BJ (cell line): ENCODE measurements at regions not wholly inside any gene's neighbourhood (a gene's known extent, or its start where the extent isn't known, plus 50 kb on each side); places are given as distances from the start of the nearest gene placed in this dataset.

ENCODE experiments used
- CTCF ChIA-PET: fragments of 350-600 bp; formaldehyde crosslinking; extraction: SDS; loops from one replicate; lab custom pipeline; 2021; ENCODE audit warnings: antibody characterized with exemption, inconsistent platforms; lab: Yijun Ruan, JAX
- POLR2A ChIA-PET: fragments of 300-600 bp; sonication (Branson Sonifier 250); formaldehyde crosslinking; extraction: SDS; loops from one replicate; lab custom pipeline; 2021; ENCODE audit warnings: antibody characterized with exemption; lab: Charles Lee
- DNase-seq: peaks from one replicate; pipeline ENCODE4 v3.0.0-alpha.2; 2011; ENCODE audit warnings: low read depth
- H3K27me3 ChIP-seq: 2 replicates; pipeline ENCODE4 v1.6.0; 2011; ENCODE audit warnings: low read length; ENCODE audit not compliant: control insufficient read depth, insufficient read depth
- H3K36me3 ChIP-seq: 2 replicates; pipeline ENCODE4 v1.5.1; 2011; ENCODE audit warnings: low read length; ENCODE audit not compliant: control insufficient read depth, insufficient read depth
- H3K4me3 ChIP-seq: 2 replicates; pipeline ENCODE4 v1.5.1; 2011; ENCODE audit warnings: low read depth, mild to moderate bottlenecking, control low read depth, low read length
- TF ChIP-seq, protein P1 (sequence below): IDR thresholded peaks from 2 replicates; pipeline ENCODE4 v1.5.1; 2011; ENCODE audit warnings: low read depth, mild to moderate bottlenecking, control low read depth, inconsistent platforms, low read length, moderate library complexity; ENCODE audit not compliant: insufficient read depth

DNA sequence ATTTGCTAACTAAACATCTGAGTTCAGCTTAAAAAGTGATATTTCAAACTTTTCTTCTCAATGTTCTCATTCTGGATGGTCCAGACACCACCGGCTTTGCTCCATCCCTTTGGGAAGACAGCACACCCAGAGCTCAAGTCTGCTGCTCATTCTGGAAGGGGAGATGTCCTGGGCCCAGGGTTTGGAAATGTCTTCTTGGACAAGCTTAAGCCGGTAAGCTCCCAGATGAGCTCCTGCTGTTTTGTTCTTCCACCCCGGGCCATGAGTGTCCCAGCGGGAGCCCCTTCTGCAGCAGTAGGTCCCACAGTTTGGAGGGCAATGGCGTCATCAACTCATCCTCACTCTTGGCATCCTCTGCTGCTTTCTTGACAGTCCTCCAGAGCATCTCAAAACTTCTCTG is 105.2 kb downstream of the TMEM100 start:
- no peak for DNase-seq
- ChIA-PET POLR2A (no interaction called here), CTCF (interaction anchor here (1.4 kb wide), 2 partner anchors 15 to 100 kb away, joined by 3 read pairs; no protein-coding TSS in a partner anchor)
- H3K36me3 ChIP-seq = no peaks in the 10 kb centered on the region
- H3K4me3 ChIP-seq = no peak overlapping the region
- H3K27me3 ChIP-seq = peaks cover 6% of the 10 kb centered on the region; the same call in 1 of the 2 replicates
- TF ChIP-seq, protein P1, sequence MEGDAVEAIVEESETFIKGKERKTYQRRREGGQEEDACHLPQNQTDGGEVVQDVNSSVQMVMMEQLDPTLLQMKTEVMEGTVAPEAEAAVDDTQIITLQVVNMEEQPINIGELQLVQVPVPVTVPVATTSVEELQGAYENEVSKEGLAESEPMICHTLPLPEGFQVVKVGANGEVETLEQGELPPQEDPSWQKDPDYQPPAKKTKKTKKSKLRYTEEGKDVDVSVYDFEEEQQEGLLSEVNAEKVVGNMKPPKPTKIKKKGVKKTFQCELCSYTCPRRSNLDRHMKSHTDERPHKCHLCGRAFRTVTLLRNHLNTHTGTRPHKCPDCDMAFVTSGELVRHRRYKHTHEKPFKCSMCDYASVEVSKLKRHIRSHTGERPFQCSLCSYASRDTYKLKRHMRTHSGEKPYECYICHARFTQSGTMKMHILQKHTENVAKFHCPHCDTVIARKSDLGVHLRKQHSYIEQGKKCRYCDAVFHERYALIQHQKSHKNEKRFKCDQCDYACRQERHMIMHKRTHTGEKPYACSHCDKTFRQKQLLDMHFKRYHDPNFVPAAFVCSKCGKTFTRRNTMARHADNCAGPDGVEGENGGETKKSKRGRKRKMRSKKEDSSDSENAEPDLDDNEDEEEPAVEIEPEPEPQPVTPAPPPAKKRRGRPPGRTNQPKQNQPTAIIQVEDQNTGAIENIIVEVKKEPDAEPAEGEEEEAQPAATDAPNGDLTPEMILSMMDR = no peak

DNA sequence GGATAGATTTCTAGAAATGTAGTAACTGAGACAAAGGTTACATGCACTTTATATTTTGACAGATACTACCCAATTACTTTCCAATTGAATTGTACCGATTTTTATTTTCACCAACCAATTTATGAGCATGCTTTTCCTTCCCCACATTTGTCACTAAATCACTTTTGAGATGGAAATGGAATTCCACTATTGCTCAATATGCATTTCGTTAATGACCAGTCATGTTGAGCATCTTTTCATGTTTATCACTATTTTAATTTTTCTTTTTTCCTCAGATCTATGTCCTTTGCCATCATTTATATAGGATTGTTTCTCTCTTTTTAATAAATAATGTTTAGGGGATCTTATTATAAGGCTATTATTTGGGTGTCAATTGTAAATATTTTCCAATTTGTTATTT is 102.8 kb upstream of the SMIM36 start:
- TF ChIP-seq, protein P1 = no peak
- POLR2A ChIA-PET = no interaction called here
- Histone ChIP-seq H3K27me3 (peaks cover 6% of the 10 kb centered on the region; the same call in 1 of the 2 replicates), H3K36me3 (no peaks in the 10 kb centered on the region), H3K4me3 (no peak overlapping the region)
- CTCF ChIA-PET = interaction anchor here (1.6 to 1.9 kb wide), 2 partner anchors 12 to 88 kb away, joined by 3 to 11 read pairs; no protein-coding TSS in a partner anchor
- DNase-seq = no peak

DNA sequence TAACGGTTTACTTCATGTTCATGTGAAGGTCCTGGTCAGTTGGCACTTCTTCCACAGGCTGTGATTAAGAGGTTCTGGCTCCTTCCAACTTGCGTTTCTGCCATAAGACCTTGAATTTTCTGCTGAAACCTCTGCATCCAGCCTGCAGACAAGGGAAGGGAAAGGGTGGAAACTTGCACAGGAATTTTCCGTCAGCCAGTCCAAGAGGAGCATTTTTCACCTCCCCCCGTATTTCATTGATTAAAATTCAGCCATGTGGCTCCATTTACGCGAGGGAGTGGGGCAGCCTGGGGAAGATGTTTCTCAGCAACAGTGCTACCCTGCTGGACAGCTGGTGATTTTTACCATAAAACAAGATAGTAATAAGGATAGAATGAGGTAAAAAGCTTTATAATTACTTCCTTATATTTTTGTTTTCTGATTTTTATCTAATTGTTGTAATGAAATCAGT is 101.5 kb upstream of the SMIM36 start:
- ChIA-PET POLR2A (no interaction called here), CTCF (interaction anchor here (1.4 to 1.9 kb wide), 2 partner anchors 11 to 86 kb away, joined by 3 to 11 read pairs; no protein-coding TSS in a partner anchor)
- TF ChIP-seq, protein P1 = no peak
- Histone ChIP-seq H3K4me3 (no peak overlapping the region), H3K36me3 (no peaks in the 10 kb centered on the region), H3K27me3 (peaks cover 6% of the 10 kb centered on the region; the same call in 1 of the 2 replicates)
- no peak for DNase-seq

DNA sequence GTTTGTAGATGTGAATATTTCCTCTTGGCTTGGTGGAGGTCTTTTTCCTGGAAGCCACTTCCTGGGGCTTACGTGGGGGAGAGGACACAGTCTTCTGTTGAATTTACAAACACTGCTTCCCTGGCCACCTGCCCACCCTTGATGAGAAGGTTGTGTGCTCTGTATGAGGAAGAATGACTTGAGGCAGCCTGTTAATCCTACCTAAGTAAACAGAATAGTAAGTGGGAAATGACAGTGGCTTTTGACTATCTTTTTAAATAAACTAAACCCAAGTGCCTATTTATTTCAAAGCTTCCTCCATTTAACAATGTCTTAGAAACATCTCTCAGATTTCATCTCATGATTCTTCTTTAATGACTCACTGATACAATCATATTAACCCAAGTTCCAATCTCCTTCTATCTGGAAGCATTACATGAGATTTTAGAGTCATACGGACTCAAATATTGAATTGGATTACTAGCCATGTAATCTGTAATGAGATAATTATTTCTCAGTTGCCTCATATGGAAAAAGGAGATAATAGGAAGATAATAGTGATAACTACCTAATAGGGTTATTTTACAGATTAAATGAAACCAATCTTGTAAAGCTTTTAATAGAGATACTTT is 96.6 kb upstream of the SMIM36 start:
- no peak for DNase-seq
- CTCF ChIA-PET = interaction anchor here (1.0 to 10.1 kb wide), 4 partner anchors 33 to 110 kb away, joined by 4 to 263 read pairs (median 6); no protein-coding TSS in a partner anchor
- POLR2A ChIA-PET = no interaction called here
- no peak overlapping the region for H3K4me3 ChIP-seq
- H3K27me3 ChIP-seq = peaks cover 5% of the 10 kb centered on the region
- no peaks in the 10 kb centered on the region for H3K36me3 ChIP-seq
- TF ChIP-seq, protein P1 = no peak

DNA sequence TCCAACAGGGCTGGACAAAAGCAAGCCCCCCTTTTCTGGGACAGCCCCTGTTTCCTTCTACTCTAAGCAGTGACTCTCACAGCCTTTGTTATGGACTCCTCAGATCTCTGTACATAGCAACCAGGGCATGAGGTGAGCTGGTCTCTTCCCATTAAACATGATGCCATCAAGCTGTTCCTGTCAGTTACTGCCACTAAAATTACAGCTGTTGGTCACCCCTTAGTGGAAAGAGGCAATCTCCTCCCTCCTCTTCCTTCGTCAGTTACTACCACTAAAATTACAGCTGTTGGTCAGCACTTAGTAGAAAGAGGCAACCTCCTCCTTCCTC is 95.2 kb upstream of the SMIM36 start:
- H3K4me3 ChIP-seq = no peak overlapping the region
- TF ChIP-seq, protein P1 = no peak
- ChIA-PET CTCF (interaction anchor here (1.0 to 10.1 kb wide), 4 partner anchors 35 to 129 kb away, joined by 3 to 263 read pairs (median 4); no protein-coding TSS in a partner anchor), POLR2A (no interaction called here)
- H3K27me3 ChIP-seq = peaks cover 7% of the 10 kb centered on the region; the same call in 1 of the 2 replicates
- no peak for DNase-seq
- H3K36me3 ChIP-seq = no peaks in the 10 kb centered on the region
